NCI-H1417 (cell line): ENCODE measurements at regions not wholly inside any gene's neighbourhood (a gene's known extent, or its start where the extent isn't known, plus 50 kb on each side); places are given as distances from the start of the nearest gene placed in this dataset.
A peak's percentile ranks its signal among the peaks of the same experiment; 100 is the strongest.

Experiments used
- DNase-seq, 3 experiments: peaks; one replicate each; lab custom pipeline; 2025; lab: John Stamatoyannopoulos, UW

GRCh38 chrX:22325096-22325495 lies 52.4 kb downstream of the CBLL2 start:
- DNase-seq: no peak

GRCh38 chrX:22329783-22330182 lies 57.1 kb downstream of the CBLL2 start:
- DNase-seq: no peak

- DNase-seq: peak in 1 of 3 experiments; percentile 38
Measured at GRCh38 chrX:22338740-22339139, 66.0 kb downstream of the CBLL2 start.

- no peak for DNase-seq
Measured at GRCh38 chrX:22339459-22339858, 66.7 kb downstream of the CBLL2 start.

- no peak for DNase-seq
Measured at GRCh38 chrX:22340022-22340616, 67.4 kb downstream of the CBLL2 start.

- peak in 1 of 3 experiments; percentile 18 for DNase-seq
Measured at GRCh38 chrX:22343192-22343591, 70.5 kb downstream of the CBLL2 start.

GRCh38 chrX:22345884-22346283 lies 73.2 kb downstream of the CBLL2 start:
- no peak for DNase-seq

GRCh38 chrX:22347491-22347890 lies 74.8 kb downstream of the CBLL2 start:
- DNase-seq: no peak

- DNase-seq: no peak
Measured at GRCh38 chrX:22349116-22349515, 76.4 kb downstream of the CBLL2 start.

GRCh38 chrX:22351076-22351475 lies 78.4 kb downstream of the CBLL2 start:
- no peak for DNase-seq

GRCh38 chrX:22351966-22352365 lies 79.3 kb downstream of the CBLL2 start:
- DNase-seq: no peak

GRCh38 chrX:22357621-22358020 lies 84.9 kb downstream of the CBLL2 start:
- no peak for DNase-seq

GRCh38 chrX:22360129-22360528 lies 87.4 kb downstream of the CBLL2 start:
- no peak for DNase-seq

- DNase-seq: no peak
Measured at GRCh38 chrX:22365460-22365859, 92.7 kb downstream of the CBLL2 start.

- no peak for DNase-seq
Measured at GRCh38 chrX:22366166-22366702, 93.5 kb downstream of the CBLL2 start.

GRCh38 chrX:22366906-22367305 lies 94.2 kb downstream of the CBLL2 start:
- DNase-seq: peak in 1 of 3 experiments; percentile 22

- DNase-seq: peak in 1 of 3 experiments; percentile 32
Measured at GRCh38 chrX:22373094-22373493, 100.4 kb downstream of the CBLL2 start.

- no peak for DNase-seq
Measured at GRCh38 chrX:22373766-22374165, 101.1 kb downstream of the CBLL2 start.

- DNase-seq: no peak
Measured at GRCh38 chrX:22376369-22376768, 103.7 kb downstream of the CBLL2 start.

GRCh38 chrX:22378296-22378695 lies 105.6 kb downstream of the CBLL2 start:
- no peak for DNase-seq

GRCh38 chrX:22383988-22384387 lies 111.3 kb downstream of the CBLL2 start:
- no peak for DNase-seq

- peak in 2 of 3 experiments; percentile 51 to 89 for DNase-seq
Measured at GRCh38 chrX:22389556-22390179, 117.0 kb downstream of the CBLL2 start.

- no peak for DNase-seq
Measured at GRCh38 chrX:22392133-22392948, 119.6 kb downstream of the CBLL2 start.
